ENCODE measurements at regions not wholly inside any gene's neighbourhood (a gene's known extent, or its start where the extent isn't known, plus 50 kb on each side); places are given as distances from the start of the nearest gene placed in this dataset.
"Not testable (repeated sequence)": the region's sequence is repeated elsewhere in the genome, so short reads cannot be mapped to it uniquely, and the experiment has no call there.

GRCh38 chr2:37759989-37760388, 88.5 kb upstream of the CDC42EP3 start:
- not testable (repeated sequence) for DNase-seq

GRCh38 chr2:37760471-37760870, 89.0 kb upstream of the CDC42EP3 start:
- no peak for DNase-seq

GRCh38 chr2:37762281-37762680, 90.8 kb upstream of the CDC42EP3 start:
- DNase-seq: peak in 1 of 2 donors; percentile 3

GRCh38 chr2:37764739-37765138, 93.3 kb upstream of the CDC42EP3 start:
- no peak for DNase-seq

GRCh38 chr2:37766106-37766505, 94.7 kb upstream of the CDC42EP3 start:
- DNase-seq: no peak

GRCh38 chr2:37767046-37767445, 95.6 kb upstream of the CDC42EP3 start:
- no peak for DNase-seq

GRCh38 chr2:37767959-37768925, 96.8 kb upstream of the CDC42EP3 start:
- DNase-seq: no peak

GRCh38 chr2:37769551-37769950, 98.1 kb upstream of the CDC42EP3 start:
- DNase-seq: no peak

GRCh38 chr2:37770797-37771196, 99.4 kb upstream of the CDC42EP3 start:
- no peak for DNase-seq

GRCh38 chr2:37771600-37772088, 100.2 kb upstream of the CDC42EP3 start:
- no peak for DNase-seq

GRCh38 chr2:37773371-37774130, 102.1 kb upstream of the CDC42EP3 start:
- no peak for DNase-seq

- DNase-seq: not testable (repeated sequence)
These were observed 102.9 kb upstream of the CDC42EP3 start for GRCh38 chr2:37774171-37774944.

- no peak for DNase-seq
These were observed 103.8 kb upstream of the CDC42EP3 start for GRCh38 chr2:37774976-37775907.

GRCh38 chr2:37775908-37776250, 104.4 kb upstream of the CDC42EP3 start:
- no peak for DNase-seq

GRCh38 chr2:37776487-37776886, 105.0 kb upstream of the CDC42EP3 start:
- no peak for DNase-seq

GRCh38 chr2:37779139-37779538, 107.7 kb upstream of the CDC42EP3 start:
- no peak for DNase-seq

GRCh38 chr2:37779611-37780386, 108.4 kb upstream of the CDC42EP3 start:
- DNase-seq: no peak

- no peak for DNase-seq
These were observed 108.9 kb upstream of the CDC42EP3 start for GRCh38 chr2:37780387-37780676.

- no peak for DNase-seq
These were observed 109.6 kb upstream of the CDC42EP3 start for GRCh38 chr2:37781028-37781427.

GRCh38 chr2:37782155-37782673, 110.8 kb upstream of the CDC42EP3 start:
- DNase-seq: no peak

All from CD4-positive, alpha-beta T cell treated with Interleukin-1 beta for 1 hour (primary cell).